ENCODE measurements at regions not wholly inside any gene's neighbourhood (a gene's known extent, or its start where the extent isn't known, plus 50 kb on each side); places are given as distances from the start of the nearest gene placed in this dataset.

DNA sequence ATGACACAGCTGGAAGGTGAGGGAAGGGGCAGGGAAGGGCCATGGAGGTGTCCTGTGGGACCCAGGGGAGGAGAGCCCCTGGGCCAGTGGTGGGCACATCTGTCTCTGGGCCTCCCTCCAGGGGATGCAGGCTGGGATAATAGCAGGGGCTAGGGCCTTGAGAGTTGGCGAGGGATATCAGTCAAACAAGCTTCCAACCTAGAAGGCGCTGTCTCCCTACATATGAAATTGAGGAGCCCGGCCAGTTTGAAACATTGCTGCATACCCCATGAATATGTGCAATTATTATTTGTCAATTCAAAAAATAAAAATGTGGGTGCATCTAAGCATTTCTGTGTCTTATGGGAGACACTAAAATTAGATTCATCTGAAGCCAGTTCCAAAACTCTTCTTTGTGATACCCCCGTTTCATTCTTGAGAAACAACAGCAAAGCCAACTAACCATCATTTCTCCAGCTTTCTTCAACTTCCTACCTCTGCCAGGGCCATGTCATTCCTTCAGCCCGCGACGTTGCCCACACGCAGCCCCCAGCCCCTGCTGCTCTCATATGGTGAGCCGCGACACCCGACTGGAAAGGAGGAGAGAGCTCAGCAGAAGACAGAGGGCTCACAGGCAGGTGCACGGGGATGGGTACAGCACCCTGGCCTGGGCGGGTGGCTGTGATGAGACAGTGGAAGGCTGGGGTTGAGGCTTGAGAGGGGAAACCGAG is 418.7 kb downstream of the GLRX3 start:
- Histone ChIP-seq H3K36me3 (no peaks in the 10 kb centered on the region), H3K27ac (no peak overlapping the region), H3K27me3 (no peaks in the 10 kb centered on the region), H3K4me3 (ENCODE audit: low read depth in 1 of 2, low read length in 1 of 2) (no peak overlapping the region), H3K4me1 (ENCODE audit: control insufficient read depth in 1 of 2, insufficient read depth in 1 of 2, low read depth in 1 of 2, low read length in 1 of 2) (no peaks in the 10 kb centered on the region), H3K9me3 (no peaks in the 10 kb centered on the region)
- TF ChIP-seq CTCF (IDR thresholded peaks at IDR 0.05), result no peak

- no peaks in the 10 kb centered on the region for H3K4me1 ChIP-seq (ENCODE audit: control insufficient read depth in 1 of 2, insufficient read depth in 1 of 2, low read depth in 1 of 2, low read length in 1 of 2)
- no peak overlapping the region for H3K4me3 ChIP-seq (ENCODE audit: low read depth in 1 of 2, low read length in 1 of 2)
- H3K27ac ChIP-seq, result no peak overlapping the region
- no peak for TF ChIP-seq CTCF (IDR thresholded peaks at IDR 0.05)
- H3K36me3 ChIP-seq, result no peaks in the 10 kb centered on the region
- H3K27me3 ChIP-seq, result no peaks in the 10 kb centered on the region
- H3K9me3 ChIP-seq, result no peaks in the 10 kb centered on the region
Observed at GRCh38 chr10:130555411-130555750, 419.2 kb downstream of the GLRX3 start.

DNA sequence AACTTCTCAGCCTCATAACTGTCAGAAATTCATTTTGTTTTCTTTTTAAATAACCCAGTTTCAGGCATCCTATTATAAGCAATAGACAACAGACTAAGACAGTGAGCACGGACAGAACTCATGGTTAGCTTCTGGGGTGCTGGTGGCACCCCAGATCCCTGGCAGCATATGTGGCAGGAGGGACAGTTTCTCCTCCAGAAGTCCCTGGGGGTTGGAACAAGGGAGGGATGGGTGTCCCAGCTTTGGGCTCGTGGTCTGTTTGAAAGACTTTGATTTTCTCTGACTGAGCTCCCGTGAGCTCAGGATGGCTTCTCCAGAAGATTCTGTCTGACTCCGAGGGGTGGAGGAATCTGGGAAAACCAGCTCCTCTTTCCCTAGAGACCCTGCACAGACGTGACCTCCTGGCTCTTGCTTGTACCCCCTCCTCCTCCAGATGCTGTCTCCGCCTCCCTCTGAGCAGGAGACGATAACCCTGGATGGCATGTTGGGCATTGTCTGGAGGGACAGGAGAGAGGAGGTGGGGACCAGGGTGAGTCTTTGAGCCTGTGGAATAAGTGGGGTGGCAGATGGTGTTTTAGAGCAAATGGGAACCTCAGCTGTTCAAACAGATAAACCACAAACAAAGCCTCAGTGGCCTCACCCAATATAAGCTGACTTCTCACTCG is 421.1 kb downstream of the GLRX3 start:
- H3K4me3 ChIP-seq (ENCODE audit: low read depth in 1 of 2, low read length in 1 of 2), result no peak overlapping the region
- no peaks in the 10 kb centered on the region for H3K36me3 ChIP-seq
- no peaks in the 10 kb centered on the region for H3K9me3 ChIP-seq
- H3K27me3 ChIP-seq, result no peaks in the 10 kb centered on the region
- no peaks in the 10 kb centered on the region for H3K4me1 ChIP-seq (ENCODE audit: control insufficient read depth in 1 of 2, insufficient read depth in 1 of 2, low read depth in 1 of 2, low read length in 1 of 2)
- no peak overlapping the region for H3K27ac ChIP-seq
- no peak for TF ChIP-seq CTCF (IDR thresholded peaks at IDR 0.05)

DNA sequence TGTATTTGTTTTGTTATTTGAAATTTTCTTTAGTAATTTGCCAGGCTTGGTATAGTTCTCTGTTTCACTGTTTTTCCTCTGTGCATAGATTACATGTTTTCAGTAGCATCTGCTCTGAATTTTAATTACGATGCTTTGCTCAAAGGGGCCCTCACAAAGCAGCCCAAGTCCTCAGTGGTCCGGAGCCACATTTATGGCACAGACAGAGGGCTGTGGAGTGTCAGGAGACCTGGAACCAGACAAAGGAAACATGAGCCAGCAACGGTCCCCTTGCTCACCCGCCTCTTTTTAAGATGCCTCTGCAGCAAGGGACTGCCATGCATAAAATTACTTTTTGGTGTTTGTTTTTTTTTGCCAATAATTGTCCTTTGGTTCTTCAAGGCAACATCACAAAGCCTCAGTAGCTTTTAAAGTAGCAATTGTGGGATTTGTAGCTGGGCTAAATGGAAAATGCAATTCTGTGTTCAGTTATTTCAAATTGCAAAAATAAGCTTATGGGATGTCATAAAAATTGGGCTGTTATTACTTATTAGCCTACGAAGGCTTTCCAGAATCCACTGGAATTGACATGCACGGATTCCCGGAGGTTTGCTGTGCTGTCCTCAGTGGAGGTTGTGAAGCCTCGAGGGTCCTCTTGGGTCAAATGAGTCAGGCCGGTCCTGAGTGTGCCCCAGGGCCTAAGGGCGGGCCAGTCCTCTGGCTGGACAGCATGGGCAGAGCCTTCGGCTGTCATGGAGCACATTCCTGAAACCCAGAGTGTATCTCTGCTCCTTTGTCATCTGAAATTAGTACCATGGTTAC is 422.8 kb downstream of the GLRX3 start:
- no peak overlapping the region for H3K4me3 ChIP-seq (ENCODE audit: low read depth in 1 of 2, low read length in 1 of 2)
- no peak overlapping the region for H3K27ac ChIP-seq
- no peak for TF ChIP-seq CTCF (IDR thresholded peaks at IDR 0.05)
- no peaks in the 10 kb centered on the region for H3K4me1 ChIP-seq (ENCODE audit: control insufficient read depth in 1 of 2, insufficient read depth in 1 of 2, low read depth in 1 of 2, low read length in 1 of 2)
- H3K27me3 ChIP-seq, result no peaks in the 10 kb centered on the region
- H3K36me3 ChIP-seq, result no peaks in the 10 kb centered on the region
- no peaks in the 10 kb centered on the region for H3K9me3 ChIP-seq

- no peaks in the 10 kb centered on the region for H3K9me3 ChIP-seq
- no peak overlapping the region for H3K4me3 ChIP-seq (ENCODE audit: low read depth in 1 of 2, low read length in 1 of 2)
- H3K27me3 ChIP-seq, result no peaks in the 10 kb centered on the region
- no peak for TF ChIP-seq CTCF (IDR thresholded peaks at IDR 0.05)
- no peak overlapping the region for H3K27ac ChIP-seq
- no peaks in the 10 kb centered on the region for H3K36me3 ChIP-seq
- H3K4me1 ChIP-seq (ENCODE audit: control insufficient read depth in 1 of 2, insufficient read depth in 1 of 2, low read depth in 1 of 2, low read length in 1 of 2), result no peaks in the 10 kb centered on the region
Observed at GRCh38 chr10:130559547-130559880, 423.3 kb downstream of the GLRX3 start.
